Chondrocyte (in vitro differentiated cells): ENCODE measurements at regions not wholly inside any gene's neighbourhood (a gene's known extent, or its start where the extent isn't known, plus 50 kb on each side); places are given as distances from the start of the nearest gene placed in this dataset.

Experiments used
- DNase-seq: peaks from one replicate; pipeline ENCODE4 v3.0.0; 2021; ENCODE audit warnings: mixed read lengths, low spot score
- H3K27ac Mint-ChIP-seq: one replicate; pipeline ENCODE4 v1.8.0; 2021; ENCODE audit warnings: mild to moderate bottlenecking, moderate library complexity, mixed read lengths; ENCODE audit not compliant: unreplicated experiment
- H3K27me3 Mint-ChIP-seq: 2 replicates; pipeline ENCODE4 v1.8.0; 2021; ENCODE audit warnings: low read depth, mixed read lengths
- H3K36me3 Mint-ChIP-seq: 2 replicates; pipeline ENCODE4 v1.8.0; 2021; ENCODE audit warnings: low read depth, mixed read lengths
- H3K4me1 Mint-ChIP-seq: 2 replicates; pipeline ENCODE4 v1.8.0; 2021; ENCODE audit warnings: low read depth, mild to moderate bottlenecking, mixed read lengths
- H3K4me3 Mint-ChIP-seq: one replicate; pipeline ENCODE4 v1.8.0; 2021; ENCODE audit warnings: mild to moderate bottlenecking, moderate library complexity, mixed read lengths; ENCODE audit not compliant: unreplicated experiment
- H3K9me3 Mint-ChIP-seq: 2 replicates; pipeline ENCODE4 v1.8.0; 2021; ENCODE audit warnings: low read depth, mixed read lengths
- TF ChIP-seq, protein P1 (sequence below): fragments of 200-600 bp; sonication (generic); IDR thresholded peaks from 2 replicates; pipeline ENCODE4 v1.5.0; 2021; ENCODE audit warnings: antibody characterized with exemption, mild to moderate bottlenecking, moderate library complexity

DNA sequence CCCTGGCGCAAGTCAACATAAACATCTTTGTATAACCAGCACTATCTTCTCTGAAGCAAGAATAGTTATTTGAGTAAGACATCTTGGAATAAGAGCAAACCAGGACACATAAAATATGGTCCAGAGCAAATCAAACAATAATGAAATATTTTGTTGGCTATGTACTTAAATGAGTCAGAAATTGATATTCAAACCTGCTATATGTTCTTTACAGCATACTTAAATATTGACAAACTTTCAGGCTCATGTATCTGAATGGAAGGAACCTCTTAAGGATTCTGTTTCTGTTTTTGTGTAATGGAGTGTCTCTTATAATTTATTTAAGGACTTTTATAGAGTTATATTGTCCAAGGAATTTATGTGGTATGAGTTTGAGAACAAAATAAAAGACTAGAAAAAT, 747.3 kb downstream of the EFNA5 start:
- no peaks in the 10 kb centered on the region for H3K4me1 Mint-ChIP-seq
- TF ChIP-seq, protein P1, sequence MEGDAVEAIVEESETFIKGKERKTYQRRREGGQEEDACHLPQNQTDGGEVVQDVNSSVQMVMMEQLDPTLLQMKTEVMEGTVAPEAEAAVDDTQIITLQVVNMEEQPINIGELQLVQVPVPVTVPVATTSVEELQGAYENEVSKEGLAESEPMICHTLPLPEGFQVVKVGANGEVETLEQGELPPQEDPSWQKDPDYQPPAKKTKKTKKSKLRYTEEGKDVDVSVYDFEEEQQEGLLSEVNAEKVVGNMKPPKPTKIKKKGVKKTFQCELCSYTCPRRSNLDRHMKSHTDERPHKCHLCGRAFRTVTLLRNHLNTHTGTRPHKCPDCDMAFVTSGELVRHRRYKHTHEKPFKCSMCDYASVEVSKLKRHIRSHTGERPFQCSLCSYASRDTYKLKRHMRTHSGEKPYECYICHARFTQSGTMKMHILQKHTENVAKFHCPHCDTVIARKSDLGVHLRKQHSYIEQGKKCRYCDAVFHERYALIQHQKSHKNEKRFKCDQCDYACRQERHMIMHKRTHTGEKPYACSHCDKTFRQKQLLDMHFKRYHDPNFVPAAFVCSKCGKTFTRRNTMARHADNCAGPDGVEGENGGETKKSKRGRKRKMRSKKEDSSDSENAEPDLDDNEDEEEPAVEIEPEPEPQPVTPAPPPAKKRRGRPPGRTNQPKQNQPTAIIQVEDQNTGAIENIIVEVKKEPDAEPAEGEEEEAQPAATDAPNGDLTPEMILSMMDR: no peak
- no peaks in the 10 kb centered on the region for H3K27me3 Mint-ChIP-seq
- H3K4me3 Mint-ChIP-seq: no peak overlapping the region
- DNase-seq: no peak
- H3K36me3 Mint-ChIP-seq: peaks cover 2% of the 10 kb centered on the region
- peaks cover 12% of the 10 kb centered on the region for H3K9me3 Mint-ChIP-seq
- no peak overlapping the region for H3K27ac Mint-ChIP-seq

- no peak overlapping the region for H3K4me3 Mint-ChIP-seq
- H3K36me3 Mint-ChIP-seq: no peaks in the 10 kb centered on the region
- H3K27ac Mint-ChIP-seq: no peak overlapping the region
These were observed 749.2 kb downstream of the EFNA5 start for GRCh38 chr5:106921567-106921966.

GRCh38 chr5:106910486-106910885, 760.3 kb downstream of the EFNA5 start:
- TF ChIP-seq, protein P1: no peak
- Mint-ChIP-seq H3K4me1 (no peaks in the 10 kb centered on the region), H3K36me3 (no peaks in the 10 kb centered on the region), H3K4me3 (no peak overlapping the region), H3K9me3 (no peaks in the 10 kb centered on the region), H3K27me3 (no peaks in the 10 kb centered on the region), H3K27ac (no peak overlapping the region)
- DNase-seq: no peak

More at GRCh38 chr5:106921567-106921966, 749.2 kb downstream of the EFNA5 start:
- Mint-ChIP-seq H3K4me1 (no peaks in the 10 kb centered on the region), H3K9me3 (peaks cover 10% of the 10 kb centered on the region), H3K27me3 (no peaks in the 10 kb centered on the region)
- TF ChIP-seq, protein P1: no peak
- DNase-seq: no peak

DNA sequence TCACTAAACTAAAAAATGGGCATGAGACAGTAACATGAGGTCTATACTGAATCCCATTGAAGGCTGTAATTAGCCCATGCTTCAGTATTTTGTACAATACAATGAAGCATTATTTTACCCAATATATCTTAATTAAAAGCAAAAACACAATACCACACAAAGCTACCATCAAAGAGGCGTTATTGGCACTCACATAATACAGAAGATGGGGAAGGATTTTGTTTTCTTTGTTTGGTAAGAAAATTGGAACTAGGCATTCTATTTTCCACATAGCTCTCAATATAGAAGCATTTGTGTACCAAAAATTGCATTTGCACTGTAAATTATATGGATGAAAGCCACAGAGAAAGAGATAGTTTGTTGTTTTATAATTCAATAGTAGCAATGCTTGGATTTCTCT, 761.0 kb downstream of the EFNA5 start:
- Mint-ChIP-seq H3K27me3 (no peaks in the 10 kb centered on the region), H3K4me1 (no peaks in the 10 kb centered on the region), H3K9me3 (no peaks in the 10 kb centered on the region), H3K27ac (no peak overlapping the region), H3K4me3 (no peak overlapping the region), H3K36me3 (no peaks in the 10 kb centered on the region)
- TF ChIP-seq, protein P1: no peak
- no peak for DNase-seq

DNA sequence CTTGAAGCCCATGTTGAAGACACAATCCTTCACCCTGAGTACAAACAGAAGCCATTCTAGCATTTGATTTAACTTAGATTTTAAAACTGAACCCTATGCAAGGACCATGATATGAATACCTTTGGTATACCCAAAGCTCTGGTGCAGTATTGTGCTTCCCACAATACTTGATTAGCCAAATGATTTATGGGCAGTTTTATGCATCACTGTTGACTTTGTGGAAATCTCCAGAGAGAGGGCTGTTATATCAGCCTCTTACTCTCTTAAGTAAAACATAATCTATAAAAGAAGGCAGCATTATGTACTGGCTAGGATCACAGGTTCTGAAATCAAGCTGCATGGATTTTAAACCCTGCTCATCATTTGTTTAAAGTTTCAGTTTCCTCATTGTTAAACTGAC, 762.8 kb downstream of the EFNA5 start:
- TF ChIP-seq, protein P1: no peak
- Mint-ChIP-seq H3K27me3 (no peaks in the 10 kb centered on the region), H3K9me3 (no peaks in the 10 kb centered on the region), H3K36me3 (no peaks in the 10 kb centered on the region), H3K4me3 (no peak overlapping the region), H3K4me1 (no peaks in the 10 kb centered on the region), H3K27ac (no peak overlapping the region)
- DNase-seq: no peak
